Fibroblast of lung (primary cell): ENCODE measurements at regions not wholly inside any gene's neighbourhood (a gene's known extent, or its start where the extent isn't known, plus 50 kb on each side); places are given as distances from the start of the nearest gene placed in this dataset.

Source experiments
- CTCF ChIP-seq, 2 donors: IDR thresholded peaks in 1 of 2; conservative IDR thresholded peaks in 1 of 2; 1 replicate in 1 of 2; 2 replicates in 1 of 2; pipeline ENCODE4 v1.5.1; 2011 to 2012; ENCODE audit warnings: low read length in 2 of 2, control low read depth in 1 of 2, inconsistent platforms in 1 of 2, low read depth in 1 of 2, mild to moderate bottlenecking in 1 of 2
- EZH2 ChIP-seq: IDR thresholded peaks from 2 replicates; pipeline ENCODE4 v1.5.1; 2012; ENCODE audit warnings: low read length, control low read depth, mild to moderate bottlenecking; ENCODE audit errors: missing control alignments

GRCh38 chr3:24639481-24640329, 145.1 kb upstream of the THRB start:
- TF ChIP-seq CTCF (conservative IDR thresholded peaks at IDR 0.05 in 1 of 2, IDR thresholded peaks at IDR 0.05 in 1 of 2; ENCODE audit: low read depth in 1 of 2, low read length in 2 of 2) (no peak), EZH2 (no peak)
